Endothelial cell of umbilical vein (primary cell): ENCODE measurements at regions not wholly inside any gene's neighbourhood (a gene's known extent, or its start where the extent isn't known, plus 50 kb on each side); places are given as distances from the start of the nearest gene placed in this dataset.

Experiments used
- BruUV-seq: library from RNA; stranded (reverse); fragments of 400-500 nt; replicated peaks from 2 replicates; lab custom pipeline; 2021; lab: Mats Ljungman, UMichigan
- CTCF ChIA-PET: fragments of 300-600, 350-600 bp; sonication (Branson Sonifier 250); formaldehyde crosslinking; loops from one replicate; lab custom pipeline; 2021; ENCODE audit warnings: antibody characterized with exemption, inconsistent platforms; lab: Charles Lee
- POLR2A ChIA-PET: fragments of 300-600, 350-600 bp; sonication (Branson Sonifier 250); formaldehyde crosslinking; loops from one replicate; lab custom pipeline; 2021; ENCODE audit warnings: antibody characterized with exemption, inconsistent platforms; lab: Charles Lee
- DNase-seq: peaks from one replicate; pipeline ENCODE4 v3.0.0-alpha.2; 2011; ENCODE audit warnings: low read depth, low spot score
- FAIRE-seq: peaks from 2 replicates; lab custom pipeline; 2011; peaks lifted over from hg19 to GRCh38; lab: Jason Lieb, UNC
- H2AFZ ChIP-seq: 2 replicates; pipeline ENCODE4 v1.6.0; 2012; ENCODE audit warnings: low read depth, low read length, control low read depth, inconsistent platforms
- H3K27ac ChIP-seq: 2 replicates; pipeline ENCODE4 v1.5.1; 2011; ENCODE audit warnings: low read depth, mild to moderate bottlenecking, control low read depth, low read length, moderate library complexity; ENCODE audit not compliant: insufficient read depth
- H3K27me3 ChIP-seq, 2 experiments: 2 replicates each; pipeline versions ENCODE4 v1.6.0 to v1.6.1; 2011; ENCODE audit warnings: low read length in 2 of 2, mixed read lengths in 1 of 2; ENCODE audit not compliant: control insufficient read depth in 2 of 2, insufficient read depth in 2 of 2
- H3K36me3 ChIP-seq, 2 experiments: 2 replicates in 1 of 2; 3 replicates in 1 of 2; pipeline ENCODE4 v1.5.1; 2011; ENCODE audit warnings: low read length in 2 of 2, mild to moderate bottlenecking in 1 of 2, moderate library complexity in 1 of 2; ENCODE audit not compliant: control insufficient read depth in 2 of 2, insufficient read depth in 2 of 2; ENCODE audit errors: extremely low read depth in 1 of 2
- H3K4me1 ChIP-seq: 3 replicates; pipeline ENCODE4 v1.5.1; 2011; ENCODE audit warnings: mild to moderate bottlenecking, low read length; ENCODE audit not compliant: control insufficient read depth, insufficient read depth; ENCODE audit errors: extremely low read depth
- H3K4me2 ChIP-seq: 2 replicates; pipeline ENCODE4 v1.6.1; 2011; ENCODE audit warnings: low read length, control low read depth, mixed read lengths; ENCODE audit not compliant: insufficient read depth
- H3K4me3 ChIP-seq, 3 experiments: fragments of 200-600 bp in 1 of 3; sonication (generic), shearing (Covaris generic) in 1 of 3; replicated peaks in 1 of 3; 2 replicates each; pipeline ENCODE4 v1.5.1; 2011 to 2016; ENCODE audit warnings: control low read depth in 3 of 3, low read length in 3 of 3, mild to moderate bottlenecking in 2 of 3, inconsistent platforms in 1 of 3, low read depth in 1 of 3, moderate library complexity in 1 of 3; ENCODE audit not compliant: insufficient read depth in 1 of 3
- H3K79me2 ChIP-seq: 2 replicates; pipeline ENCODE4 v1.6.0; 2012; ENCODE audit warnings: low read length, inconsistent platforms; ENCODE audit not compliant: control insufficient read depth, insufficient read depth
- H3K9ac ChIP-seq: replicated peaks from 2 replicates; pipeline ENCODE3; 2011; ENCODE audit warnings: low read length, control low read depth; ENCODE audit not compliant: insufficient read depth; ENCODE audit errors: extremely low read depth
- H3K9me1 ChIP-seq: replicated peaks from 3 replicates; pipeline ENCODE4 v1.6.0; 2011; ENCODE audit warnings: mild to moderate bottlenecking, low read length; ENCODE audit not compliant: control insufficient read depth, insufficient read depth; ENCODE audit errors: extremely low read depth
- H3K9me3 ChIP-seq: replicated peaks from 2 replicates; pipeline ENCODE4 v1.5.1; 2012; ENCODE audit warnings: low read length, inconsistent platforms; ENCODE audit not compliant: control insufficient read depth, insufficient read depth
- H4K20me1 ChIP-seq: replicated peaks from 2 replicates; pipeline ENCODE3; 2011; ENCODE audit warnings: mild to moderate bottlenecking, low read length; ENCODE audit not compliant: control insufficient read depth, insufficient read depth; ENCODE audit errors: extremely low read depth
- CTCF ChIP-seq, 2 donors: IDR thresholded peaks; 1 replicate in 1 of 2; 2 replicates in 1 of 2; pipeline ENCODE4 v1.5.1; 2011; ENCODE audit warnings: low read length in 2 of 2, mild to moderate bottlenecking in 2 of 2, moderate library complexity in 2 of 2, control low read depth in 1 of 2, inconsistent platforms in 1 of 2, low read depth in 1 of 2; ENCODE audit not compliant: insufficient read depth in 1 of 2; ENCODE audit errors: extremely low read depth in 1 of 2
- EZH2 ChIP-seq: IDR thresholded peaks from 2 replicates; pipeline ENCODE4 v1.6.1; 2012; ENCODE audit warnings: borderline replicate concordance, low read depth, mild to moderate bottlenecking, moderate library complexity, low read length, inconsistent platforms; ENCODE audit not compliant: severe bottlenecking
- FOS ChIP-seq: IDR thresholded peaks from 2 replicates; pipeline ENCODE4 v1.6.1; 2011; ENCODE audit warnings: mild to moderate bottlenecking, low read length, moderate library complexity, borderline replicate concordance; ENCODE audit not compliant: insufficient read depth
- GATA2 ChIP-seq: IDR thresholded peaks from 2 replicates; pipeline ENCODE4 v1.7.0; 2011; ENCODE audit warnings: low read depth, mild to moderate bottlenecking, moderate library complexity, mixed read lengths, low read length; ENCODE audit not compliant: insufficient read length, insufficient read depth
- JUN ChIP-seq: IDR thresholded peaks from 2 replicates; pipeline ENCODE4 v1.6.1; 2011; ENCODE audit warnings: borderline replicate concordance, low read depth; ENCODE audit not compliant: insufficient read length, insufficient read depth
- MAX ChIP-seq: IDR thresholded peaks from 2 replicates; pipeline ENCODE4 v1.6.1; 2011; ENCODE audit not compliant: insufficient read depth, insufficient read length
- MYC ChIP-seq: IDR thresholded peaks from one replicate; pipeline ENCODE4 v1.6.1; 2011; ENCODE audit warnings: mild to moderate bottlenecking, low read depth, low read length
- POLR2A ChIP-seq: IDR thresholded peaks from 2 replicates; pipeline ENCODE4 v1.6.1; 2012; ENCODE audit warnings: low read depth, mild to moderate bottlenecking, control low read depth, low read length
- POLR2AphosphoS5 ChIP-seq: IDR thresholded peaks from 2 replicates; pipeline ENCODE4 v1.6.1; 2012; ENCODE audit warnings: low read depth, mild to moderate bottlenecking, control low read depth, low read length, moderate library complexity; ENCODE audit not compliant: insufficient read depth
- dilution Hi-C: fragments of 300-500 bp; cut with MboI; formaldehyde crosslinking; loops from one replicate; pipeline ENCODE4 v1.15.0; 2019; ENCODE audit warnings: low sequenced_read_pairs; ENCODE audit not compliant: extremely low pct_ligation_motif_present
- intact Hi-C: fragments of 100-400 bp; cut with micrococcal nuclease; formaldehyde crosslinking; loops from one replicate; pipeline ENCODE4 v1.10.0; 2022

- Histone ChIP-seq H3K9me1 (no peaks in the 10 kb centered on the region), H3K79me2 (no peaks in the 10 kb centered on the region), H4K20me1 (no peaks in the 10 kb centered on the region), H3K9me3 (no peaks in the 10 kb centered on the region), H3K27me3 (no peaks in the 10 kb centered on the region), H3K36me3 (no peaks in the 10 kb centered on the region), H3K4me1 (no peaks in the 10 kb centered on the region), H3K4me3 (no peak overlapping the region), H3K9ac (no peak overlapping the region), H2AFZ (no peak overlapping the region), H3K4me2 (no peak overlapping the region), H3K27ac (no peak overlapping the region)
- TF ChIP-seq GATA2, result no peak
- TF ChIP-seq JUN, result no peak
- TF ChIP-seq POLR2AphosphoS5, result no peak
- no peak for TF ChIP-seq FOS
- TF ChIP-seq MAX, result no peak
- no peak for TF ChIP-seq POLR2A
- TF ChIP-seq CTCF (IDR thresholded peaks at IDR 0.05; ENCODE audit: extremely low read depth in 1 of 2, insufficient read depth in 1 of 2, low read depth in 1 of 2, low read length in 2 of 2), result no peak
- no peak for TF ChIP-seq MYC
- no peak for TF ChIP-seq EZH2
- FAIRE-seq (no peak), DNase-seq (no peak)
- dilution Hi-C loops (no loop called here), intact Hi-C loops (no loop called here)
- ChIA-PET CTCF (interaction anchor here (1.2 kb wide), 1 partner anchor 11 kb away, joined by 3 read pairs; no protein-coding TSS in a partner anchor), POLR2A (no interaction called here)
- BruUV-seq, result no TSS peak
Measured at GRCh38 chr13:33531484-33531883, 245.9 kb upstream of the STARD13 start.
